NCI-H2196 (cell line): ENCODE measurements at regions not wholly inside any gene's neighbourhood (a gene's known extent, or its start where the extent isn't known, plus 50 kb on each side); places are given as distances from the start of the nearest gene placed in this dataset.
"Not testable (repeated sequence)": the region's sequence is repeated elsewhere in the genome, so short reads cannot be mapped to it uniquely, and the experiment has no call there.

ENCODE experiments used
- DNase-seq: peaks from one replicate; lab custom pipeline; 2025; ENCODE audit not compliant: unreplicated experiment; lab: John Stamatoyannopoulos, UW

GRCh38 chr10:33913194-33913593 is 578.7 kb upstream of the NRP1 start:
- DNase-seq = no peak

- not testable (repeated sequence) for DNase-seq
These were observed 575.0 kb upstream of the NRP1 start for GRCh38 chr10:33909476-33909875.

- no peak for DNase-seq
These were observed 566.7 kb upstream of the NRP1 start for GRCh38 chr10:33901166-33901565.

DNA sequence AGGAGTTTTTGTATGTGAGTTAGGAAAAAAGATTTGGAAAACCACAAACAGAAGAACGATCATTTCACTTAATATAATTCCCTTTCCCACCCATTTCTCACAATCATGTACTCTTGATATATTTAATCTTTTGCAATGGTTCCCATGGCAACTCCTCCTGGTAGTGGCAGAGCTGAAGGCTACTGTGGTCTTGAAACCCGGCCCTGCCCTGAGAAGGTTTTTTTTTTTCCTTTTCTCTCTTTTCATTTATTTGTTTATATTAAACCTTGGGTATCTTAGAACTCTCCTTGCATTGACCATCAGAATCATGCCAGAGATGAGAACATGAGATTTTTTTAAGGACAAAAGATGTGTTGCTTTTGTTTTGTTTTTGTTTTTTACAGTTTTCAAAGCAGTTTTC is 566.1 kb upstream of the NRP1 start:
- no peak for DNase-seq

DNA sequence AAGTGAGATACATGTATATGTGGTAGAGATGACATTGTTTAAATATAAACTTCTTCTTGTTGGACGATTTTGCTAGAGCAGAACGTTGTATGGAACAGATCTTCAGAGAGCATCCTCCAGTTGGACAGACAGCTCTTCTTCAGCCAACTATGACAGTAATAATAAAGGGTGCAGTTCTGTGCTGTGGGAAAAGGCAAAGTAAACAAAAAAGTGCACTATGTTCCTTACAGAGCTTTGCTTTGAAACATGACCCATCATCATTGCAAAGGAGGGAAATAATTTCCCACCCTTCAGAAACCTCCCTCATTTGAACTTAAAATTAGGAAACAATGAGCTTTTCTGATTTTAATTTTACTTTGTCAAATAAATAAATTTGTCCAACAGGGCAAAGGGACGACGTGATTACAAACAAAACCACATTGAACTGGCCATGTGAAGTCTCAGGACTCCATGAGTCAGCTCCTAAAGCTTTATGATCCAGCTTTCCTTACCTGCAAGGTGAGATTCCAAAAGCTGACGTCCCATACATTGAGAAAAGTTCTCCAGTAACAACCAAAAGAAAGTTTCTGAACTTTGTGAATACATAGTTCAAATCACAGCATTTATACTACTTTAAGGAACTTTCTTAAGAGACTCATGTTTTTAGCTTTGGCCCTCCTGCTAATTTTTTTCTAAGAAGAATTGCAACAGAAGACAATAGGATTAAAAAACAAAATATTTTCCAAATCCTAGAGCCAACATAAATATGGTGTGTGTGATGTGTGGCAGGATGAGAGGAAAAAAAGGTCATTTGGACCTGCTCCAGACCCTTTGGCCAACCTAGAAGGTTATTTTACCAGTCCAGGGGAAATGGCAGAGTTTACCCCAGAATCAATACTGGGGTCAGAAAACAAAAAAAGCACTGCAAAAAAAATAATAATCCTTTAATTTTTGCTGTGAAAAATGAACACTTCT is 565.4 kb upstream of the NRP1 start:
- no peak for DNase-seq

DNA sequence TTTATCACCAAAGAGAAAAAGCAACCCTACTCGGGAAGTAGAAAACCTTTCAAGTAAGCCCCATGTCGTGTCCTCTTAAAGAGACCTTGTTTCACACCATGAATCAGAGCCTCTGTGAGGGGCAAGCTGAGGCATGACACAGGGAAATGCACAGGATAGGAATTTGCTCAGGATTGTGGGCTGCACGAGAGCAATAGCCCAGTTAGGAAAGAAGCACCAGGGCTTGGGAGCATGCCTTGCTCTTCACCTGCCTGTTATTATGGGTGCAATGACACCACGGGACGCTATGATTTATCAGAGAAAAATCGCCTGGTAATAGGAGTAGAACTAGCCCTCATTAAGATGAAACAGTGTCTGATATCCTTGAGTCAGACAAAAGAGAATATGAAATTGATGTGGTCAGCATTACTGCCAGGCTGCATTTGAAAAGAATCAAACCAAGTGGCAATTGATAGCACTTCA is 562.9 kb upstream of the NRP1 start:
- no peak for DNase-seq

- DNase-seq = no peak
These were observed 559.0 kb upstream of the NRP1 start for GRCh38 chr10:33893506-33893905.

- no peak for DNase-seq
These were observed 554.9 kb upstream of the NRP1 start for GRCh38 chr10:33889371-33889770.

DNA sequence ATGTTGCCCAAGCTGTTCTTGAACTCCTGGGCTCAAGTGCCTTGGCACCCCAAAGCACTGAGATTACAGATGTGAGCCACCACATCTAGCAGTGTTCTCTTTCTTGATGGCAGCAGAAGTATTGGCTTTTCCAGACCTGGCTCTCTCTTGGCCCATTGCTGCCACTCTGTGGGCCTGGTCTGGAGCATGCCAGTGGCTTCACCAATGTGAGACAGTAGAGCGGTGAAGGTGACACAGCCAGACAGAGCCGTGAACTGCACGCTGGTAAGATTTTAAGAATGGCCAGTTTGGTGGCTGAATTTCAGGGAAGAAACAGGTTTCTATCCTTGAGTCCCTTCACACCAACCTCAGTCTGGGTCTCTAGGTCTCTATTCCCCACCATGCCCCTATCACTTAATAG is 552.7 kb upstream of the NRP1 start:
- no peak for DNase-seq

- no peak for DNase-seq
These were observed 551.8 kb upstream of the NRP1 start for GRCh38 chr10:33886299-33886698.

DNA sequence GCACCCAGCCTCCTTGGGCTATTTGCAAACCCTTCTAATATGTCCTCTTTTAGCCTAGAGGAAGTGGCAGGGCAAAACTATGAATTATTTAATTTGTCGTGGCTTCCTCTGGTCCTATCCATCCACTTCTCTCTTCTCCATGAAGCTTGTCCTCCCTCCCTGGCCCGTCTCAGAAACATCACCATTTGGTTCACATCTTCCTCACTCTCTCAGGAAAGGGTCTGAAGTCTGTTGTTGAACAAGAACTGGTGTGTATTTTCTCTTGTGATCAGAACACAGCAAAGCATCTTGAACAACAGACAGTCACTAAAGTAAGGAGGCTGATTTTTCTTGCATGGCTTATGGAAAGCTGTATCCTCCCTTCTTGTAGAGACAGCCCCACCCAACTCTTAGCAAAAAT is 550.1 kb upstream of the NRP1 start:
- no peak for DNase-seq

DNA sequence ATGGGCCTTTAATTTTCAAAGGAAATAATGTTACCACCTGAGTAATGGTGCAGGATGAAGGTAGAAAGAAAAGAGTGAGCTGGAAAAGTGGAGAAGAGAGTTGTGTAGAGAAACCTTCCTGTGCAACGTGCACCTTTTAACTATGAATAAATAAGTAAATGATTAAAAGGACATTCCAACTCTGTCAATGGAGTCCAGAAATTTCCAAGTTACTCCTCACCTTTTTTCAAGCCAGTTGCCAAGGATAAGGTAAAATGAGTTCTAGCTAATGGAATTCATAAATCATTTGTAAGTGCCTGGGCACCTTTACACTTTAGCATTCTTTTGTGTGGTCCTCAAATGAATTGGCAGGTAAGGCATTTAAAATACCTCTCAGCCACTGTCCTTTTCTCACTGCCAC is 549.4 kb upstream of the NRP1 start:
- DNase-seq = no peak

- no peak for DNase-seq
These were observed 548.5 kb upstream of the NRP1 start for GRCh38 chr10:33882996-33883395.

DNA sequence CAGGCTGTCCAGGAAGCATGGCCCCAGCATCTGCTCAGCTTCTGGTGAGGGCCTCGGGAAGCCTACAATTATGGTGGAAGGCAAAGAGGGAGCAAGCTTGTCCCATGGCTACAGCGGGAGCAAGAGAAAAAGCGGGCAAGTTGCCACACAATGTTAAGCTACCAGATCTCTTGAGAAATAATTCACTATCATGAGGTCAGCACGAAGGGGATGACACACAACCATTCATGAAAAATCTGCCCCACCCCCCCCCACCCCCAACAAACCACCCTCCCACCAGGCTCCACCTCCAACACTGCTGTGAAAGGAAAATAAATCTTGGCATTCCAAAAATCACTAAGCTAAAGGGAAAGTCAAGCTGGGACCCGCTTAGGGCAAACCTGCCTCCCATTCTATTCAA is 545.8 kb upstream of the NRP1 start:
- DNase-seq = no peak

DNA sequence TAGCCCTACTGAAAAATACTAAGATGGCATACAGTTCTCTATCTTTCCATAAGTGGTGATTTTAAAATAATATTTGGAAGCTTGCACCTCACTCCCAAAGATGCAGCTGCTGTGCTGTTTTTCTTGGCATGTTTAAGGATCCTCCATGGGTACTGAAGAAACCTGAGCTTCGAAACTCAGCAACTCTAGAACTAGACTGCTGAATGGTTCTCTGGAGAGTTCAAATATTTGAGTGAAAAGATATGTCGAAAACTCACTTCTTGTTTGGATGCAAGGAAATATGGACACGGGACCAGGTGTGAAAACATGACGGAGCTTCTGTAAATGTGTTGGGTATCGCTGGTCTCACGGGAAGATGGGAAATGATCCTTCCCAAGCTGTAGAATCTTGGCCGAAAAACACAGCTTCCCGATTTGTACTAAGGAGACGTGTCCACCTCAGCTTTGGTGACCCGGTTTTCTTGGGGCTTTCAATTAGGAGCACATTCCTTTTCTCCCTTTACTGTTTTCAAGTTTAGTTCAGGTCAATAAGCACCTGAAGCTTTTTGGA is 543.8 kb upstream of the NRP1 start:
- no peak for DNase-seq

DNA sequence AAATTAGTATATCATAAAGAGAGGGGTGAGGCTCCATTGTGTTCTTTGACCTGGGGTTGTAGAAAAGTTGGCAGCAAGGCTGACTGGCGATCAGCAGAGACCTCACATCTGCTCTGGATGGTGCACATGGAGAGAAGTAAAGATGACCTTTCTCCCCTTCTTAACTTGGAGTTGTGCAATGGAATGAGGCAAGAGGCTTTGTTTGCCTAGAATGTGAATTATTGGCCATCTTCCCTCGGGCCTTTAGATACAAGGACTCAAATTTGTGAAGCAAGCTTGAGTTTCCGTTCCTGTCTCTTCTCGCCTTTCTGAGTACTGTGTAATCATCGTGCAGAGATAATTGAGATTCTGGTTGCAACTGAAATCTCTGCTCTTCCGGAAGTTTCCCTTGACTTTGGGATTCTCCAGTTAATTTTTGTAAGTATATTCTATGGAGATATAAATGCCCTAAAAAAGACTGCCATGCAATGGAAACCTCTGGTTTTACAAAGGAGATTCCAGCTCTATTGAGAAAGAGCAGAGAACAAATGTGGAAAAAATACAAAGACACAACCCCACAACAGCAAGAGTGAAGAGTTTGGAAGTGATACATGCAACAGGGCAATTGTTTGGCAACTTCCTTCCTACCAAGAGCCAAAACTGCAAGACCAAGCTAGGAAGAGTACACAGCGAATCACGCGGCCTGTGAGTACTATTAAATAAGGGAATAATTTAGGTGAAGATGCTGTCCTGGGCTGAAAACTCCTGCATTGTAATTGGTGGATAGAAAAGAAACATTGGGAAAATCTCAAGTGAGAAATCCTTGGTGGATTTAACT is 542.3 kb upstream of the NRP1 start:
- DNase-seq = no peak

GRCh38 chr10:33875924-33876583 is 541.6 kb upstream of the NRP1 start:
- no peak for DNase-seq

DNA sequence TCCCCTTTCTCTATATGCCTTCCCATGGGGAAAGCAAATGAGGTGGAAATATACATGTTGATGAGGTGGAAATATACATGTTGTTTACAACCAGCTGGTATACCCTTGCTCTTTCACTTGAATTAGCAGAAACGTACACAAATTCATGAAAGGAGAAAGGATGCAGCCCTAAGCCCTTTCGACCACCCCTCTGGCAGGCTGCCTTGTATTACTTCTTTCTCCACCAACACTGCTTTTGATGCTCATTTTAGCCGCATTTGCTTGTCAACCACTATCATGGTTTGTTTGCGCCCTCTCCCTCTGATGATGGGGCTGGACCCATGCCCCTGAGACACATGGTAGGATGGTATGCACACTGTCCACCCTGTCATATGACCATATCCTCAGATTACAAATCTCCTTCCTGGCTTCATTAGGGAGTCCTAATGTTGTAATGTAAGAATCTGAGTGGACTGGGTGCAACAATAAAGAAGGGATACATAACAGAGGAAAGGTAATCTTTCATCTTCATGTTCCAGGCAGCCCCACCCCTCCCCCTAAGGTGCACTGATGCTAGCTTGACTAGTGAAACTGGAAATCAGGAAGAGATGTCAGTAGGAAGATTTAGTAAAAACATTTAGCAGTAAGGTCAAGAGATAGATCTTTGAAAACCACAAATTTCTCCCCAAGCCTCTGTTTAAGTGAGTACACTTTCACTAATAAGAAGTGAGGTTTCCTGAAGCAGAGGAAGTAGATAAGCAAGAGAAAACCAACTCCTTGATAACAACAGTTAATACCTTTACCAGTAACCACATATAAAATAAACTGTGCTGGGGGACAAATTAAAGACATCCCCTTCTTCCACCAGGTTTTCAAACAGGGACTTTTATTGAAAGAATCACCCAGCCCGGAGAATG is 536.8 kb upstream of the NRP1 start:
- DNase-seq = no peak

DNA sequence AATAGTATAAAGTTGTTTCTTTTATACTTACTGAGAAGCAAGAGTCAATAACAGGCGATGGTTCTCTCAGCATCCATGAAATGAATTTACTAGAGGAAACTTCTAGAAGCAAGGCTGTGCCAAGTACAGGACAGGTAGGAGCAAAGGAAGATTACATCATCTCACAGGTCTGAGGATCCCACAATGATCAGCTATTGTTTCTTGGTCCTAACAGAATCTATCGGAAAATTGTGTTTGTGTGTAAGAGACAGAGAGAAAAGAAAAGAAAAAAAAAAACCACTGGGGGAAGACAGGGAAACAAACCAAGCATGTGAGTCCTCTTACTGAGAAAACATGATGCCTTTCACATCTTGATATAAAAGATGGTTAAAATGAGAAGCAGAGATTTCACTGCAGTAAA is 535.0 kb upstream of the NRP1 start:
- no peak for DNase-seq

GRCh38 chr10:33869028-33869427 is 534.6 kb upstream of the NRP1 start:
- DNase-seq = no peak
